CD14-positive monocyte (primary cell): ENCODE measurements at regions not wholly inside any gene's neighbourhood (a gene's known extent, or its start where the extent isn't known, plus 50 kb on each side); places are given as distances from the start of the nearest gene placed in this dataset.

Source experiments
- DNase-seq, 3 donors: peaks; one replicate each; pipeline ENCODE4 v3.0.0-alpha.2; 2011 to 2022
- H2AFZ ChIP-seq: 2 replicates; pipeline ENCODE4 v1.6.0; 2012; ENCODE audit warnings: mild to moderate bottlenecking, low read depth, low read length, inconsistent platforms; ENCODE audit not compliant: insufficient read depth, poor library complexity, severe bottlenecking
- H3K27ac ChIP-seq, 2 donors: 1 replicate in 1 of 2; 2 replicates in 1 of 2; pipeline ENCODE4 v1.5.1; 2012 to 2013; ENCODE audit warnings: low read length in 2 of 2, control low read depth in 1 of 2, inconsistent platforms in 1 of 2, low read depth in 1 of 2, mild to moderate bottlenecking in 1 of 2
- H3K27me3 ChIP-seq, 2 donors: one replicate each; pipeline versions ENCODE4 v1.6.0 to v1.6.1; 2011 to 2013; ENCODE audit warnings: low read length in 2 of 2; ENCODE audit not compliant: control insufficient read depth in 2 of 2, insufficient read depth in 2 of 2
- H3K36me3 ChIP-seq, 2 donors: replicated peaks in 1 of 2; 1 replicate in 1 of 2; 2 replicates in 1 of 2; pipeline versions ENCODE4 v1.5.1 to v1.6.1; 2012 to 2013; ENCODE audit warnings: low read length in 2 of 2, control low read depth in 1 of 2, inconsistent platforms in 1 of 2, mild to moderate bottlenecking in 1 of 2; ENCODE audit not compliant: insufficient read depth in 2 of 2, control insufficient read depth in 1 of 2
- H3K4me1 ChIP-seq, 2 donors: 1 replicate in 1 of 2; 2 replicates in 1 of 2; pipeline versions ENCODE4 v1.5.1 to v1.6.1; 2012 to 2013; ENCODE audit warnings: low read length in 2 of 2, control low read depth in 1 of 2, inconsistent platforms in 1 of 2, mild to moderate bottlenecking in 1 of 2, moderate library complexity in 1 of 2; ENCODE audit not compliant: insufficient read depth in 2 of 2, control insufficient read depth in 1 of 2
- H3K4me2 ChIP-seq: replicated peaks from 2 replicates; pipeline ENCODE3; 2012; ENCODE audit warnings: low read length, moderate library complexity, mild to moderate bottlenecking; ENCODE audit not compliant: poor library complexity, severe bottlenecking; ENCODE audit errors: extremely low read depth
- H3K4me3 ChIP-seq, 3 experiments: fragments of 200-600 bp in 1 of 3; sonication (generic) in 1 of 3; replicated peaks in 1 of 3; 1 replicate in 2 of 3; 2 replicates in 1 of 3; pipeline ENCODE4 v1.5.1; 2011 to 2013; ENCODE audit warnings: low read length in 3 of 3, mild to moderate bottlenecking in 3 of 3, control low read depth in 2 of 3, low read depth in 2 of 3, inconsistent platforms in 1 of 3, moderate library complexity in 1 of 3
- H3K79me2 ChIP-seq: 2 replicates; pipeline ENCODE4 v1.6.0; 2012; ENCODE audit warnings: mild to moderate bottlenecking, control low read depth, inconsistent platforms, low read length, moderate library complexity; ENCODE audit not compliant: insufficient read depth
- H3K9ac ChIP-seq: 2 replicates; pipeline ENCODE4 v1.6.0; 2017; ENCODE audit warnings: low read length, mild to moderate bottlenecking; ENCODE audit not compliant: insufficient read depth, poor library complexity, severe bottlenecking
- H3K9me3 ChIP-seq, 2 donors: replicated peaks in 1 of 2; 1 replicate in 1 of 2; 2 replicates in 1 of 2; pipeline versions ENCODE4 v1.5.1 to v1.6.1; 2012 to 2013; ENCODE audit warnings: low read length in 2 of 2, control low read depth in 1 of 2; ENCODE audit not compliant: control insufficient read depth in 1 of 2, insufficient read depth in 1 of 2
- H4K20me1 ChIP-seq: 2 replicates; pipeline ENCODE4 v1.6.0; 2012; ENCODE audit warnings: mild to moderate bottlenecking, low read length, control low read depth, moderate library complexity; ENCODE audit not compliant: insufficient read depth
- H3K27ac Mint-ChIP-seq, 7 donors: one replicate each; pipeline ENCODE4 v1.8.0; 2020; ENCODE audit warnings: mild to moderate bottlenecking in 7 of 7, mixed read lengths in 7 of 7, moderate library complexity in 6 of 7, inconsistent platforms in 2 of 7
- H3K27me3 Mint-ChIP-seq, 3 donors: one replicate each; pipeline ENCODE4 v1.8.0; 2021 to 2022; ENCODE audit warnings: low read depth in 3 of 3, mild to moderate bottlenecking in 3 of 3, mixed read lengths in 3 of 3, moderate library complexity in 3 of 3, inconsistent platforms in 1 of 3
- H3K36me3 Mint-ChIP-seq, 2 donors: one replicate each; pipeline ENCODE4 v1.8.0; 2020; ENCODE audit warnings: mixed read lengths in 2 of 2, inconsistent platforms in 1 of 2, mild to moderate bottlenecking in 1 of 2
- H3K4me1 Mint-ChIP-seq: one replicate; pipeline ENCODE4 v1.8.0; 2020; ENCODE audit warnings: mild to moderate bottlenecking, mixed read lengths
- H3K4me3 Mint-ChIP-seq, 2 donors: one replicate each; pipeline ENCODE4 v1.8.0; 2020; ENCODE audit warnings: mild to moderate bottlenecking in 2 of 2, mixed read lengths in 2 of 2, moderate library complexity in 1 of 2
- H3K9me3 Mint-ChIP-seq, 7 donors: one replicate each; pipeline ENCODE4 v1.8.0; 2020 to 2022; ENCODE audit warnings: mixed read lengths in 7 of 7, mild to moderate bottlenecking in 6 of 7, moderate library complexity in 6 of 7, inconsistent platforms in 2 of 7
- WGBS: methylation state at CpG from one replicate; pipeline ENCODE4 v1.1.5; 2013; ENCODE audit warnings: missing lambda C conversion rate; ENCODE audit not compliant: insufficient coverage; 5-methylcytosine and 5-hydroxymethylcytosine counted together
- intact Hi-C, 2 donors: fragments of 100-400 bp; cut with micrococcal nuclease; formaldehyde crosslinking; loops; one replicate each; pipeline versions ENCODE4 v1.15.0 to v1.15.1; 2023
- TF ChIP-seq, protein P1 (sequence below): fragments of 200-600 bp; IDR thresholded peaks from one replicate; pipeline ENCODE4 v1.8.0; 2022; ENCODE audit warnings: antibody characterized with exemption, mild to moderate bottlenecking

DNA sequence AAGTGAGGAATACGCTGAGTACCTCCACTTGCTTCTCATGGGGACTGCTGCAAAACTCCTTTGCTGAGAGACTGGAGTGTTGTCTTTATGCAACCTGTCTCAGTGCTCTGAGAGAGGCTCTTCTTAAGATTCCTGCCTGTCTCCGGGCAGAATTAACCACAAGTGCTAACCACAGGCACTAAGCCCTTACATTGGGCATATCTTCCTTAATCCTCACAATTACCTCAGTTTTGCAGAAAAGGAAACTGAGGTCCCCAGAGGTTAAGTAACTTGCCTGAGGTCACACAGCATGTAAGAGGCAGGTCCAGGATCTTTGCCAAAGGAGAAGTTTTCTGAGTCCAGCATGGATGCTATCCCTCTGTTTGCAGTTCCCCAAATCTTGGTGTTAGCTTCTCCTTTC is 86.0 kb downstream of the GP2 start:
- Histone ChIP-seq H3K4me3 (no peak overlapping the region), H3K79me2 (no peaks in the 10 kb centered on the region), H4K20me1 (no peaks in the 10 kb centered on the region), H3K36me3 (no peaks in the 10 kb centered on the region), H3K27me3 (no peaks in the 10 kb centered on the region), H3K9me3 (peaks cover 0 to 5% of the 10 kb centered on the region in 2 donors), H2AFZ (no peak overlapping the region), H3K9ac (no peak overlapping the region), H3K4me2 (no peak overlapping the region), H3K4me1 (no peaks in the 10 kb centered on the region), H3K27ac (no peak overlapping the region)
- H3K4me3 Mint-ChIP-seq, result no peak overlapping the region
- intact Hi-C loops, result no loop called here
- peaks cover 0 to 4% (median 0%) of the 10 kb centered on the region in 7 donors for H3K9me3 Mint-ChIP-seq
- H3K4me1 Mint-ChIP-seq, result peaks cover 5% of the 10 kb centered on the region
- H3K27ac Mint-ChIP-seq, result no peak overlapping the region
- DNase-seq, result no peak
- TF ChIP-seq, protein P1, sequence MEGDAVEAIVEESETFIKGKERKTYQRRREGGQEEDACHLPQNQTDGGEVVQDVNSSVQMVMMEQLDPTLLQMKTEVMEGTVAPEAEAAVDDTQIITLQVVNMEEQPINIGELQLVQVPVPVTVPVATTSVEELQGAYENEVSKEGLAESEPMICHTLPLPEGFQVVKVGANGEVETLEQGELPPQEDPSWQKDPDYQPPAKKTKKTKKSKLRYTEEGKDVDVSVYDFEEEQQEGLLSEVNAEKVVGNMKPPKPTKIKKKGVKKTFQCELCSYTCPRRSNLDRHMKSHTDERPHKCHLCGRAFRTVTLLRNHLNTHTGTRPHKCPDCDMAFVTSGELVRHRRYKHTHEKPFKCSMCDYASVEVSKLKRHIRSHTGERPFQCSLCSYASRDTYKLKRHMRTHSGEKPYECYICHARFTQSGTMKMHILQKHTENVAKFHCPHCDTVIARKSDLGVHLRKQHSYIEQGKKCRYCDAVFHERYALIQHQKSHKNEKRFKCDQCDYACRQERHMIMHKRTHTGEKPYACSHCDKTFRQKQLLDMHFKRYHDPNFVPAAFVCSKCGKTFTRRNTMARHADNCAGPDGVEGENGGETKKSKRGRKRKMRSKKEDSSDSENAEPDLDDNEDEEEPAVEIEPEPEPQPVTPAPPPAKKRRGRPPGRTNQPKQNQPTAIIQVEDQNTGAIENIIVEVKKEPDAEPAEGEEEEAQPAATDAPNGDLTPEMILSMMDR, result no peak
- WGBS, result 64% methylated on average over 2 of the region's 2 CpGs
- H3K27me3 Mint-ChIP-seq, result no peaks in the 10 kb centered on the region
- H3K36me3 Mint-ChIP-seq, result no peaks in the 10 kb centered on the region

DNA sequence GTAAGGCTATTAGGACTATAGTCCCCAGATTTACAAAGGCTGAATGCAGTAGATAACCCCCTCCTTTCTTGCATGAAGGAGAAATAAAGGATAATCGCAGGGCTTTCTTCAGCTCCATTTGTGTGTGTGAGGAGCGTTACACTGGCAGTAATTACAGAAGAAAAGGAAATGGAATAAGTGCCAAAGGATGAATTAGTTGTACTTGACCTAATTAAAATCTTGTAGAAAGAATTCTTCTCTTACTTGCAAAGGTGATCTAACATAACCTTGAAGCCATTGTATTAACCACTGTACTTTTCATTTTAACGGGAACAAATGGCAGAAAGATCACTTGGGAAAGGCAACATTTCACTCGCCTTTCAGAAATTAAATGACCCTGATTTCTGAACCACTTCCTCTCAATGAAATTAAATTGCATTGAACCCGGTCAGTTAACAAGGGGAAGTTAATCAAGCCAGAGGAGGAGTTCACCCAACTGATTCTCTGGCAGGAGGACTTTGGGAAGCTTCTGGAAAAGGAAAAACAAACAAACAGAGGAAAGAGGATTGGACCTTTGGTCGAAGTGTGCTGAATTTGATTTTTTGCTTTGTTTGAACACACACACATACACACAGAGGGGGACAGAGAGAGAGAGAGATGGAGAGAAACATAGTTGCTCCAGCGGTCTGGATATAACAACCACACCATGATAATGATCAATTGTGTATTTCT is 90.6 kb downstream of the GP2 start:
- H3K9me3 Mint-ChIP-seq, result peaks cover 0 to 4% (median 0%) of the 10 kb centered on the region in 7 donors
- H3K27me3 Mint-ChIP-seq, result no peaks in the 10 kb centered on the region
- H3K27ac Mint-ChIP-seq, result peak overlapping the region in 1 of 7 donors; percentile 41
- no peaks in the 10 kb centered on the region for H4K20me1 ChIP-seq
- H3K4me3 ChIP-seq, result no peak overlapping the region
- no peaks in the 10 kb centered on the region for H3K36me3 ChIP-seq
- no peak overlapping the region for H3K4me3 Mint-ChIP-seq
- 83% methylated on average over 1 of the region's 7 CpGs for WGBS
- no peak overlapping the region for H3K27ac ChIP-seq
- DNase-seq, result no peak
- no peaks in the 10 kb centered on the region for H3K36me3 Mint-ChIP-seq
- H3K27me3 ChIP-seq, result no peaks in the 10 kb centered on the region
- TF ChIP-seq, protein P1, result no peak
- no peak overlapping the region for H2AFZ ChIP-seq
- peaks cover 0 to 5% of the 10 kb centered on the region in 2 donors for H3K9me3 ChIP-seq
- no peak overlapping the region for H3K4me2 ChIP-seq
- H3K9ac ChIP-seq, result no peak overlapping the region
- no peaks in the 10 kb centered on the region for H3K4me1 ChIP-seq
- no peaks in the 10 kb centered on the region for H3K4me1 Mint-ChIP-seq
- intact Hi-C loops, result no loop called here
- H3K79me2 ChIP-seq, result no peaks in the 10 kb centered on the region
